Erythroblast (primary cell): ENCODE measurements at regions not wholly inside any gene's neighbourhood (a gene's known extent, or its start where the extent isn't known, plus 50 kb on each side); places are given as distances from the start of the nearest gene placed in this dataset.

Source experiments
- DNase-seq, 2 experiments: peaks; one replicate each; lab custom pipeline; 2025; lab: John Stamatoyannopoulos, UW
- GATA1 ChIP-seq: IDR thresholded peaks from 2 replicates; pipeline ENCODE4 v1.6.1; 2011; ENCODE audit warnings: low read depth, mild to moderate bottlenecking, control low read depth, low read length, moderate library complexity
- POLR2A ChIP-seq: IDR thresholded peaks from 2 replicates; pipeline ENCODE4 v1.6.1; 2011; ENCODE audit warnings: mild to moderate bottlenecking, low read length

GRCh38 chr12:31853977-31854376 is 105.2 kb upstream of the RESF1 start:
- no peak for DNase-seq
- TF ChIP-seq GATA1 (no peak), POLR2A (no peak)

DNA sequence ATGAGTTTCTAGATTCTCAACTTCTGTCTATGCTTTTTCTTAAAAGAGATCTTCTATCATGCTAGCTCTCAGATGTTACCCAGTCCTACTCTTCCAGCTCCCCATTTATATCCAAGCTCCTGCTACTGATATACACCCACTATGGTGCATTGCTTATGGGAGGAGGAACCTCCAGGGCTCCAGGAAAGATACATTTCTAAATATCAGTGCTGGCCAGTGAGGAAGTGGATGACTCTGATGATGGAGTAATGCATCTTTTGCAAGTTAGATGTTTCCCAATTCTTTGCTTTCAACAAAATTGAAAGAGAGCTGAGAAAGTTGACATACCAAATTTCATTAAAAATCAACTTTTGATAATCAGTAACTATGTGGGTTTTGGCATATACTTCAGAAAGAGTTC is 105.7 kb upstream of the RESF1 start:
- no peak for DNase-seq
- no peak for TF ChIP-seq POLR2A
- no peak for TF ChIP-seq GATA1

- no peak for TF ChIP-seq GATA1
- no peak for TF ChIP-seq POLR2A
- no peak for DNase-seq
Observed at GRCh38 chr12:31850268-31850667, 108.9 kb upstream of the RESF1 start.

DNA sequence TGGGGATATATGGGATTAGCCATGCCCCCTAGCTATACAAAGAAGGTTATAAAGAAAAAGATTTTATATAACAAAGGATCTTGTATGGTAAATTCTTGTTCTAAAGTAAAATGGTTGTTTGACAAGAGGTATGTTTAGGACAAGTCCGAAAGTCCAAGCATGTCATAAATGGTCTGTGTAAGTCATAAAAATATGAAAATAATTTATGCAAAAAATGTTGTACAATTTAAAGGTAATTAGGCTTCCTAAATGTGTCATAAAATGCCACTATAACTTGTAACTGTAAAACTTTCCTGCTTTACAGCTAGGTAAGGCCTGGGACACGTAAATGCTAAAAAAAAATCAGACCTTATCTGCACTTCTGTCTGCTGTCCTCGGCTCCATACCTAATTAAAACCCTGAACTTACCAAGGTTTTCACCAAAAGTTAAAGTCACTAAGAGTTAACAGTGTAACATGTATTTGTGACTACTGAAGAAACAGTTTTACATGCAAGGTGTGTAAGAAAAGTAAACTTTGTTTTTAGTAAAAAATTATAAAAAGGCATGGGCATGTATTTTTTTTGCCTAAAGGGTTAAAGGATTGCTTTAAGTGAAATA is 110.0 kb upstream of the RESF1 start:
- peak; percentile 49 to 58 for DNase-seq
- no peak for TF ChIP-seq GATA1
- no peak for TF ChIP-seq POLR2A

DNA sequence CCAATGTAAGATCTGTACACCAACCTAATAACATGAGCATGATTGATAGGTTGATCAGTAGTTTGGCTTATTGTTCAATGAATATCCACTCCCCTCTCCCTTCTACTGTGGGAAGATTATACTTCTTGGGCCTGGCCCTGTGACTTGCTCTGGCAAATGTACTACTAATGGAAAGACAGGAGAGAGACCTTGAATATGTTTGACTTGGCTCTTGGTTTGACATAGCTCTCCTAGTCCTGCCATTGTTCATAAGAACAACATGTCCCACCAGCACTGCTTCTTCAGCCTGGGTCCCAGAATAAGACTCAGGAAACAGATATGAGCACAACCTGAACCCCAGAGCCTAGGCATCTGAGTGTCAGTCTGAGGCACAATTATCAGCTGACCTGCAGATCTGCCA is 112.8 kb upstream of the RESF1 start:
- no peak for DNase-seq
- TF ChIP-seq GATA1 = no peak
- no peak for TF ChIP-seq POLR2A

GRCh38 chr12:31845613-31846322 is 113.4 kb upstream of the RESF1 start:
- DNase-seq = no peak
- TF ChIP-seq GATA1 (no peak), POLR2A (no peak)

- TF ChIP-seq GATA1 (no peak), POLR2A (no peak)
- peak in 1 of 2 experiments; percentile 24 for DNase-seq
Observed at GRCh38 chr12:31843398-31844095, 114.7 kb upstream of the AMN1 start.

GRCh38 chr12:31837913-31838312 is 109.1 kb upstream of the AMN1 start:
- no peak for TF ChIP-seq POLR2A
- no peak for TF ChIP-seq GATA1
- no peak for DNase-seq

- TF ChIP-seq POLR2A (no peak), GATA1 (no peak)
- DNase-seq = no peak
Observed at GRCh38 chr12:31835276-31835882, 106.6 kb upstream of the AMN1 start.

DNA sequence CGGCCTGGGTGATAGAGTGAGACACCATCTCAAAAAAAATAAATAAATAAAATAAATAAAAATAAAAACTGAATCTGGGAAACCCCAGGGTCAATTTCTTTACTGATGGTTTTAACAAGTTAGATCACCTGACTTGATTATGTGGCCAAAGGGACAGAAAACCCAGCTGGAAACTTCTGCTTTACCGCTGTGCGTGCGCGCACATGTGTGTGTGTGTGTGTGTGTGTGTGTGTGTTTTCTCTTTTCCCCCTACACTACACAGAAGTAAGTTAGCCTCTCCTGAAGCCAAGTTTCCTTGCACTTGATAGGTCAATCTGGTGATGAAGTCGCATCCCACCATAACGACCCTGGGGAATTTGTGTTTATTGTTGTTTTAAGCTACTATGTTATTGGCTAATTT is 105.3 kb upstream of the AMN1 start:
- TF ChIP-seq GATA1 (no peak), POLR2A (no peak)
- DNase-seq = no peak

DNA sequence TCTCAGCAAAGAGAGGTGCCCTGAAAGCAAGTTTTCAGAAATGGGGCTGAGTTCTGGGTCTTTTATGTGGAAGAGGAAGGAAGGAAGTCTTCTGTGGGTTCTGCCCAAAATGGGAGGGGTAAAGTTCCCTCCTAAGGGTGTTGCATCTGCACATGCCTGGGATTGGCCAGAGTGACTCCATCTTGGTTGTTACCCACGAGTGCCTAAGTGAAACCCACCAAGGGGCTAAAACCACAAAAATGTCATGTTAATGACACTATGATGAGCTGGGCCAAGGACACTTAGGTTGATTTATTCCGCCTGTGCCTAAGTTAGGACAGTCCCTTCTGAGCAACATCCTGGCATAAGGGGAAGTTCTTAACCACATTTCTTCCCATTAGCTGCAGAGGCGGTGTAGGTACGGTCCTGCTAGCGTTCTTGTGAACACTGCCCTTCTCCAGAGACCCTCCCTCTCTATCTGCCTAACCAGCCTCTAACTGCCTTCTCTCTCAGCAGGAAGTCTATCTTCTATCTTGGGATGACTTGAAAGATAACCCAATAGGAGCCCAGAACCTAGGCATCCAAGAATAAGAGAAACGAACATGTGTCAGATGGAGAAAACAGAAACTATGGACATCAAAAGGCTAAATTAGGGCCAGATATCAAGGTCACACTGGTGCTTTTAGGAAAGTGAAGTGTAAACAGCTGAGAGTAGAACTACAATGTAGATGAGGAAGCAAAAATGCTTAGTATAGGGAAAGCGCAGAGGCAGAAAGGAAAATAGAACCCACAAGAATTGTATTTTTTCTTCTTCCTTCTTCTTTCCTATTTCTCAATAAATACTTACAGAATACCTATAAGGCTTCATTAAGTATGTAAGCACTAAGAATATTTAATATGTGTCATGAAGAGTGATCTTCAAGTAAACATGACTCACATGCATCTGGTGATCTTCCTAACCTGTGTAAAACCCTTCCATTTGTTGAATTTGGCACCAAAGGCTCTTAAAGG is 104.2 kb upstream of the AMN1 start:
- no peak for DNase-seq

GRCh38 chr12:31828071-31828470 is 99.2 kb upstream of the AMN1 start:
- TF ChIP-seq GATA1 (no peak), POLR2A (no peak)
- no peak for DNase-seq

More for the DNA sequence above, 104.2 kb upstream of the AMN1 start:
- TF ChIP-seq POLR2A (no peak), GATA1 (no peak)

GRCh38 chr12:31822761-31823160 is 93.9 kb upstream of the AMN1 start:
- no peak for DNase-seq
- TF ChIP-seq GATA1 (no peak), POLR2A (no peak)
